Gastroesophageal sphincter (tissue), 4 donors: ENCODE measurements at regions not wholly inside any gene's neighbourhood (a gene's known extent, or its start where the extent isn't known, plus 50 kb on each side); places are given as distances from the start of the nearest gene placed in this dataset.

Experiments used
- ATAC-seq: fragments of 150-250 bp; one replicate; pipeline ENCODE4 v1.9.1; 2016; ENCODE audit warnings: mild to moderate bottlenecking, moderate library complexity
- H3K27ac ChIP-seq, 4 donors: fragments of 200-600 bp; sonication (generic) in 3 of 4; 1 replicate in 3 of 4; 2 replicates in 1 of 4; pipeline ENCODE4 v1.5.1; 2016 to 2019
- H3K27me3 ChIP-seq: fragments of 200-600 bp; sonication (generic); one replicate; pipeline ENCODE4 v1.5.1; 2019
- H3K36me3 ChIP-seq, 2 donors: fragments of 200-600 bp; sonication (generic); one replicate each; pipeline ENCODE4 v1.5.1; 2019; ENCODE audit warnings: control low read depth in 1 of 2
- H3K4me1 ChIP-seq, 3 donors: fragments of 200-600 bp; sonication (generic); 1 replicate in 2 of 3; 2 replicates in 1 of 3; pipeline ENCODE4 v1.5.1; 2016 to 2019; ENCODE audit warnings: control low read depth in 2 of 3
- H3K4me3 ChIP-seq, 2 donors: fragments of 200-600 bp; sonication (generic); one replicate each; pipeline ENCODE4 v1.5.1; 2019; ENCODE audit warnings: mild to moderate bottlenecking in 1 of 2, moderate library complexity in 1 of 2
- H3K9me3 ChIP-seq, 3 donors: fragments of 200-600 bp; sonication (generic); one replicate each; pipeline ENCODE4 v1.5.1; 2017 to 2019; ENCODE audit warnings: control low read depth in 2 of 3
- EP300 ChIP-seq: sonication (generic); formaldehyde crosslinking; IDR thresholded peaks from one replicate; pipeline ENCODE4 v1.6.1; 2017; ENCODE audit warnings: antibody characterized with exemption, mild to moderate bottlenecking
- POLR2A ChIP-seq, 2 donors: fragments of 450-650 bp; IDR thresholded peaks; one replicate each; pipeline ENCODE4 v1.6.1; 2017; ENCODE audit warnings: antibody characterized with exemption in 2 of 2, mild to moderate bottlenecking in 2 of 2, moderate library complexity in 1 of 2
- POLR2AphosphoS5 ChIP-seq: sonication (generic); formaldehyde crosslinking; IDR thresholded peaks from one replicate; pipeline ENCODE4 v1.6.1; 2017; ENCODE audit warnings: antibody characterized with exemption
- WGBS, 2 donors: methylation state at CpG; one replicate each; pipeline ENCODE4 v1.1.5; 2018; ENCODE audit warnings: low coverage in 1 of 2; 5-methylcytosine and 5-hydroxymethylcytosine counted together
- TF ChIP-seq, protein P1 (sequence below), 4 experiments: fragments of 200-600 bp in 2 of 4; fragments of 450-650 bp in 2 of 4; sonication (generic) in 1 of 4; IDR thresholded peaks; one replicate each; pipeline ENCODE4 v1.5.1; 2017 to 2019; ENCODE audit warnings: antibody characterized with exemption in 4 of 4, mild to moderate bottlenecking in 2 of 4, moderate library complexity in 2 of 4

DNA sequence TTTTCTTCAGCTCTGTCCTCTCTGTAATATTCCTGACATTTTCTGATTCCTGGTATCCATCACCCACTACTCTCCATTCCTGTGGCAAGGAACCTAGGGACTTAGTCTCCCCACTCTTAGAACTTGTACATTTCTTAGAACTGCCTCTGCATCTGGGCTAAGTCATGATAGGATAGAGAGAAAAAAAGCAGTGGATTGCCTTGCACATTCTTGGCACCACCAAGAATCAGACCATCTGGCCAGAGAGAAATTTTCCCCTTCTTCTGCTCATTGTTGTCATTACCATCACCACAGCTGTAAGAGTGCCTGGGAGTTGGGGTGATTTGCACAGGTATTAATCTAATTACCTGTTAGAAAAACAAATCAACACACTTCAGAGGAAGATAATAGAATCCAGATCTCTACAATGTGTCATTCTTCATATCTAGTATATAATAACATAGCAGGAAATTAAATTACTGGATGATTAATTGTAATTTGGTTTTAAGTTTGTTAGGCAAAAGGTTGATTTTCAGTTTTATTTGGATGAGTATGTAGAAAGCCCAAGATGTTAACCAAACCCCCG lies 264.8 kb upstream of the ZPLD1 start:
- Histone ChIP-seq H3K27me3 (no peaks in the 10 kb centered on the region), H3K4me3 (no peak overlapping the region), H3K27ac (peak overlapping the region in 1 of 4 donors; percentile 18), H3K36me3 (no peaks in the 10 kb centered on the region), H3K4me1 (peaks cover 0 to 16% (median 11%) of the 10 kb centered on the region in 3 donors), H3K9me3 (no peaks in the 10 kb centered on the region)
- WGBS, 2 donors = 36 to 86% methylated on average over 1 of the region's 1 CpG
- TF ChIP-seq POLR2A (IDR thresholded peaks at IDR 0.05) (no peak), EP300 (no peak), POLR2AphosphoS5 (no peak)
- TF ChIP-seq, protein P1, sequence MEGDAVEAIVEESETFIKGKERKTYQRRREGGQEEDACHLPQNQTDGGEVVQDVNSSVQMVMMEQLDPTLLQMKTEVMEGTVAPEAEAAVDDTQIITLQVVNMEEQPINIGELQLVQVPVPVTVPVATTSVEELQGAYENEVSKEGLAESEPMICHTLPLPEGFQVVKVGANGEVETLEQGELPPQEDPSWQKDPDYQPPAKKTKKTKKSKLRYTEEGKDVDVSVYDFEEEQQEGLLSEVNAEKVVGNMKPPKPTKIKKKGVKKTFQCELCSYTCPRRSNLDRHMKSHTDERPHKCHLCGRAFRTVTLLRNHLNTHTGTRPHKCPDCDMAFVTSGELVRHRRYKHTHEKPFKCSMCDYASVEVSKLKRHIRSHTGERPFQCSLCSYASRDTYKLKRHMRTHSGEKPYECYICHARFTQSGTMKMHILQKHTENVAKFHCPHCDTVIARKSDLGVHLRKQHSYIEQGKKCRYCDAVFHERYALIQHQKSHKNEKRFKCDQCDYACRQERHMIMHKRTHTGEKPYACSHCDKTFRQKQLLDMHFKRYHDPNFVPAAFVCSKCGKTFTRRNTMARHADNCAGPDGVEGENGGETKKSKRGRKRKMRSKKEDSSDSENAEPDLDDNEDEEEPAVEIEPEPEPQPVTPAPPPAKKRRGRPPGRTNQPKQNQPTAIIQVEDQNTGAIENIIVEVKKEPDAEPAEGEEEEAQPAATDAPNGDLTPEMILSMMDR (IDR thresholded peaks at IDR 0.05) = no peak
- no peak for ATAC-seq

- Histone ChIP-seq H3K36me3 (no peaks in the 10 kb centered on the region), H3K4me1 (peaks cover 0 to 21% (median 14%) of the 10 kb centered on the region in 3 donors), H3K9me3 (no peaks in the 10 kb centered on the region), H3K27ac (peak overlapping the region in 1 of 4 donors; percentile 18), H3K4me3 (no peak overlapping the region), H3K27me3 (no peaks in the 10 kb centered on the region)
- ATAC-seq = no peak
- 60 to 95% methylated on average over 2 of the region's 2 CpGs for WGBS, 2 donors
- TF ChIP-seq POLR2AphosphoS5 (no peak), EP300 (no peak), POLR2A (IDR thresholded peaks at IDR 0.05) (no peak)
- TF ChIP-seq, protein P1 (IDR thresholded peaks at IDR 0.05) = no peak
Observed at GRCh38 chr3:102170545-102170944, 264.3 kb upstream of the ZPLD1 start.

GRCh38 chr3:102174312-102174712 lies 260.5 kb upstream of the ZPLD1 start:
- peak; percentile 13 for TF ChIP-seq POLR2AphosphoS5
- TF ChIP-seq, protein P1 (IDR thresholded peaks at IDR 0.05) = no peak
- H3K4me1 ChIP-seq = peaks cover 0 to 37% (median 16%) of the 10 kb centered on the region in 3 donors
- no peak overlapping the region for H3K4me3 ChIP-seq
- H3K27ac ChIP-seq = peak overlapping the region in 3 of 4 donors; percentile 37 to 73 (median 41)
- H3K36me3 ChIP-seq = no peaks in the 10 kb centered on the region
- H3K9me3 ChIP-seq = no peaks in the 10 kb centered on the region
- H3K27me3 ChIP-seq = no peaks in the 10 kb centered on the region
- no peak for ATAC-seq
- WGBS, 2 donors = 11 to 18% methylated on average over 3 of the region's 3 CpGs

DNA sequence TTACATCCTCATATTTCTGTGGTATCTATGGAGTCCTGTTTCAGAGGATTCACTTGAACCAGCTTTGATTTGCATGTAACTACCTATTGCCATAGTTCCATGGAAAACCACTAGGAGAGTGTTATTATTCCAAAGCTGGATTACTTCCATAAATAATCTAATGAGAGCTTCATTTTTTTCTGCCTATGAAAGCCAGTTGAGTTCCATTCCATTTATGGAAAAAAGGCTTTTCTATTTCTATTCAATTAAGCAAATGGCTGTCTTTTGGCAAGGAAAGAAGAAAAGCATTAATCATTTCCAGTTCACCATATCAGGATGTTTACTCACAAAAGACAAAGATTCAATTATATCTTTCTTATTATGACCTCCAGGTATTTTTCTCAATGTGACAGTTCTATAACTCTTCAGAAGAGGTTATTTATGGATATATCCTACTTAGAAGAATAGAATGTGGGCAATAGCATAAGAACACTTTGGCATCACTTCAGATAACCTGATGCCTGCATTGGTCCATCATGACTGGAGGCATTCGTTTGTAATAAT lies 259.9 kb upstream of the ZPLD1 start:
- peaks cover 0 to 41% (median 17%) of the 10 kb centered on the region in 3 donors for H3K4me1 ChIP-seq
- WGBS, 2 donors = 25 to 33% methylated on average over 1 of the region's 1 CpG

More for the DNA sequence above, 259.9 kb upstream of the ZPLD1 start:
- peak overlapping the region; percentile 36 to 73 (median 39) for H3K27ac ChIP-seq
- no peaks in the 10 kb centered on the region for H3K27me3 ChIP-seq
- no peak for TF ChIP-seq EP300
- TF ChIP-seq, protein P1 (IDR thresholded peaks at IDR 0.05) = peak in 1 of 4 experiments; percentile 36
- no peak for ATAC-seq
- no peaks in the 10 kb centered on the region for H3K9me3 ChIP-seq
- no peaks in the 10 kb centered on the region for H3K36me3 ChIP-seq
- H3K4me3 ChIP-seq = no peak overlapping the region
